ENCODE measurements at regions not wholly inside any gene's neighbourhood (a gene's known extent, or its start where the extent isn't known, plus 50 kb on each side); places are given as distances from the start of the nearest gene placed in this dataset.

DNA sequence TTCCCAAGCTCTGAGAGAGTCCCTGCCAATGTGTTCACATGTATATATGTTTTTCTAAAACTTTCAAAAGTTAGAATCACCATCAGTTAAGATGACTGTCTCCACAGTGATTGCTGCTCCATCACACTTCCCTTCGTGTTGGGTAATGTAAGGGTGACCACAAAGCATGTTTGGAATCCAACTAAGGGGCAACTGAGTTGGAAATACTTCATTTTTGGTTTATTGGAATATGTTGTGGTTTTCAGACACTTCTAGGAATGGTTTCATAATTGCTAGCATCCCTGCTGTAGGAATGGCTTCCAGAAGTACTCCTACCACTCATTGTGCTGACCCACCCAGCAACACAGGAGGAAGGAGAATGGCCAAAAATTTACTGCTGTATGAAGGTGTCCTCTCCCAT is 212.5 kb upstream of the GULP1 start:
- no peak for FAIRE-seq
- no peaks in the 10 kb centered on the region for H3K79me2 ChIP-seq (ENCODE audit: control insufficient read depth in 1 of 2, insufficient read depth in 2 of 2, low read length in 2 of 2)
- H3K36me3 ChIP-seq (ENCODE audit: control insufficient read depth in 2 of 4, insufficient read depth in 4 of 4, low read length in 3 of 4): no peaks in the 10 kb centered on the region
- H3K27ac ChIP-seq (ENCODE audit: low read depth, low read length): no peak overlapping the region
- H2BK12ac ChIP-seq (ENCODE audit: low read depth, low read length): no peak overlapping the region
- no peak overlapping the region for H4K8ac ChIP-seq (ENCODE audit: extremely low read depth, insufficient read depth, low read length)
- POLR2A ChIA-PET (ENCODE audit: partially characterized antibody): no interaction called here
- H3K4me1 ChIP-seq (replicated peaks in 1 of 4; ENCODE audit: control insufficient read depth in 3 of 4, insufficient read depth in 4 of 4, low read length in 3 of 4): no peaks in the 10 kb centered on the region
- DNase-seq (ENCODE audit: low read depth in 1 of 2, low spot score in 2 of 2): no peak
- H2BK5ac ChIP-seq (ENCODE audit: low read depth, low read length): no peak overlapping the region
- WGBS, 2 experiments (ENCODE audit: extremely low coverage in 1 of 2, insufficient coverage in 1 of 2, insufficient read length in 1 of 2, insufficient replicate concordance in 2 of 2, low coverage in 1 of 2, low lambda C conversion rate in 2 of 2, missing lambda C conversion rate in 1 of 2): 92% methylated on average over 1 of the region's 1 CpG; no CpG with 5 or more reads in 1 of the 2 experiments
- H2BK15ac ChIP-seq (ENCODE audit: low read length): no peak overlapping the region
- H3K14ac ChIP-seq (ENCODE audit: insufficient read length): no peak overlapping the region
- no peak overlapping the region for H3K56ac ChIP-seq (replicated peaks; ENCODE audit: insufficient read length, low read depth, low read length)
- no peak overlapping the region for H2AFZ ChIP-seq (ENCODE audit: low read length)
- no peak overlapping the region for H2BK120ac ChIP-seq (replicated peaks; ENCODE audit: low read depth, low read length)
- no peaks in the 10 kb centered on the region for H4K20me1 ChIP-seq (replicated peaks in 1 of 2; ENCODE audit: control insufficient read depth in 1 of 2, insufficient read depth in 2 of 2, low read length in 2 of 2)
- no peak overlapping the region for H4K5ac ChIP-seq (ENCODE audit: insufficient read length, low read depth, low read length)
- no peaks in the 10 kb centered on the region for H3K23me2 ChIP-seq (ENCODE audit: low read depth, low read length)
- H3K23ac ChIP-seq (ENCODE audit: insufficient read length): no peak overlapping the region
- CTCF ChIA-PET (ENCODE audit: partially characterized antibody): interaction anchor here (0.7 to 1.5 kb wide), 3 partner anchors 13 to 579 kb away, joined by 3 to 7 read pairs (median 3); no protein-coding TSS in a partner anchor
- no peak overlapping the region for H2AK5ac ChIP-seq (ENCODE audit: low read depth, low read length)
- no peak overlapping the region for H4K91ac ChIP-seq (replicated peaks; ENCODE audit: insufficient read length, low read length)
- H3K4ac ChIP-seq (replicated peaks; ENCODE audit: insufficient read length, low read depth, low read length): no peak overlapping the region
- no peak overlapping the region for H3K18ac ChIP-seq (ENCODE audit: extremely low read depth, low read length)
- no peak overlapping the region for H3K9ac ChIP-seq (replicated peaks in 1 of 4; ENCODE audit: extremely low read depth in 1 of 4, low read depth in 3 of 4, low read length in 3 of 4)
- no peaks in the 10 kb centered on the region; a peak in 1 of 4 replicates for H3K9me3 ChIP-seq (ENCODE audit: insufficient read depth in 2 of 2, low read depth in 1 of 2, low read length in 1 of 2)
- H2BK20ac ChIP-seq (ENCODE audit: low read length): no peak overlapping the region
- H3K4me3 ChIP-seq (ENCODE audit: extremely low read depth in 1 of 4, insufficient read depth in 2 of 4, low read depth in 3 of 4, low read length in 4 of 4): no peak overlapping the region
- H3K79me1 ChIP-seq (ENCODE audit: low read depth, low read length): no peaks in the 10 kb centered on the region
- no peaks in the 10 kb centered on the region for H3K27me3 ChIP-seq (replicated peaks in 1 of 4; ENCODE audit: control insufficient read depth in 3 of 4, extremely low read depth in 1 of 4, insufficient read depth in 3 of 4, low read length in 3 of 4)
- no peak overlapping the region for H3K4me2 ChIP-seq (ENCODE audit: insufficient read depth in 1 of 2, low read depth in 2 of 2, low read length in 2 of 2)
- TF ChIP-seq, protein P1, sequence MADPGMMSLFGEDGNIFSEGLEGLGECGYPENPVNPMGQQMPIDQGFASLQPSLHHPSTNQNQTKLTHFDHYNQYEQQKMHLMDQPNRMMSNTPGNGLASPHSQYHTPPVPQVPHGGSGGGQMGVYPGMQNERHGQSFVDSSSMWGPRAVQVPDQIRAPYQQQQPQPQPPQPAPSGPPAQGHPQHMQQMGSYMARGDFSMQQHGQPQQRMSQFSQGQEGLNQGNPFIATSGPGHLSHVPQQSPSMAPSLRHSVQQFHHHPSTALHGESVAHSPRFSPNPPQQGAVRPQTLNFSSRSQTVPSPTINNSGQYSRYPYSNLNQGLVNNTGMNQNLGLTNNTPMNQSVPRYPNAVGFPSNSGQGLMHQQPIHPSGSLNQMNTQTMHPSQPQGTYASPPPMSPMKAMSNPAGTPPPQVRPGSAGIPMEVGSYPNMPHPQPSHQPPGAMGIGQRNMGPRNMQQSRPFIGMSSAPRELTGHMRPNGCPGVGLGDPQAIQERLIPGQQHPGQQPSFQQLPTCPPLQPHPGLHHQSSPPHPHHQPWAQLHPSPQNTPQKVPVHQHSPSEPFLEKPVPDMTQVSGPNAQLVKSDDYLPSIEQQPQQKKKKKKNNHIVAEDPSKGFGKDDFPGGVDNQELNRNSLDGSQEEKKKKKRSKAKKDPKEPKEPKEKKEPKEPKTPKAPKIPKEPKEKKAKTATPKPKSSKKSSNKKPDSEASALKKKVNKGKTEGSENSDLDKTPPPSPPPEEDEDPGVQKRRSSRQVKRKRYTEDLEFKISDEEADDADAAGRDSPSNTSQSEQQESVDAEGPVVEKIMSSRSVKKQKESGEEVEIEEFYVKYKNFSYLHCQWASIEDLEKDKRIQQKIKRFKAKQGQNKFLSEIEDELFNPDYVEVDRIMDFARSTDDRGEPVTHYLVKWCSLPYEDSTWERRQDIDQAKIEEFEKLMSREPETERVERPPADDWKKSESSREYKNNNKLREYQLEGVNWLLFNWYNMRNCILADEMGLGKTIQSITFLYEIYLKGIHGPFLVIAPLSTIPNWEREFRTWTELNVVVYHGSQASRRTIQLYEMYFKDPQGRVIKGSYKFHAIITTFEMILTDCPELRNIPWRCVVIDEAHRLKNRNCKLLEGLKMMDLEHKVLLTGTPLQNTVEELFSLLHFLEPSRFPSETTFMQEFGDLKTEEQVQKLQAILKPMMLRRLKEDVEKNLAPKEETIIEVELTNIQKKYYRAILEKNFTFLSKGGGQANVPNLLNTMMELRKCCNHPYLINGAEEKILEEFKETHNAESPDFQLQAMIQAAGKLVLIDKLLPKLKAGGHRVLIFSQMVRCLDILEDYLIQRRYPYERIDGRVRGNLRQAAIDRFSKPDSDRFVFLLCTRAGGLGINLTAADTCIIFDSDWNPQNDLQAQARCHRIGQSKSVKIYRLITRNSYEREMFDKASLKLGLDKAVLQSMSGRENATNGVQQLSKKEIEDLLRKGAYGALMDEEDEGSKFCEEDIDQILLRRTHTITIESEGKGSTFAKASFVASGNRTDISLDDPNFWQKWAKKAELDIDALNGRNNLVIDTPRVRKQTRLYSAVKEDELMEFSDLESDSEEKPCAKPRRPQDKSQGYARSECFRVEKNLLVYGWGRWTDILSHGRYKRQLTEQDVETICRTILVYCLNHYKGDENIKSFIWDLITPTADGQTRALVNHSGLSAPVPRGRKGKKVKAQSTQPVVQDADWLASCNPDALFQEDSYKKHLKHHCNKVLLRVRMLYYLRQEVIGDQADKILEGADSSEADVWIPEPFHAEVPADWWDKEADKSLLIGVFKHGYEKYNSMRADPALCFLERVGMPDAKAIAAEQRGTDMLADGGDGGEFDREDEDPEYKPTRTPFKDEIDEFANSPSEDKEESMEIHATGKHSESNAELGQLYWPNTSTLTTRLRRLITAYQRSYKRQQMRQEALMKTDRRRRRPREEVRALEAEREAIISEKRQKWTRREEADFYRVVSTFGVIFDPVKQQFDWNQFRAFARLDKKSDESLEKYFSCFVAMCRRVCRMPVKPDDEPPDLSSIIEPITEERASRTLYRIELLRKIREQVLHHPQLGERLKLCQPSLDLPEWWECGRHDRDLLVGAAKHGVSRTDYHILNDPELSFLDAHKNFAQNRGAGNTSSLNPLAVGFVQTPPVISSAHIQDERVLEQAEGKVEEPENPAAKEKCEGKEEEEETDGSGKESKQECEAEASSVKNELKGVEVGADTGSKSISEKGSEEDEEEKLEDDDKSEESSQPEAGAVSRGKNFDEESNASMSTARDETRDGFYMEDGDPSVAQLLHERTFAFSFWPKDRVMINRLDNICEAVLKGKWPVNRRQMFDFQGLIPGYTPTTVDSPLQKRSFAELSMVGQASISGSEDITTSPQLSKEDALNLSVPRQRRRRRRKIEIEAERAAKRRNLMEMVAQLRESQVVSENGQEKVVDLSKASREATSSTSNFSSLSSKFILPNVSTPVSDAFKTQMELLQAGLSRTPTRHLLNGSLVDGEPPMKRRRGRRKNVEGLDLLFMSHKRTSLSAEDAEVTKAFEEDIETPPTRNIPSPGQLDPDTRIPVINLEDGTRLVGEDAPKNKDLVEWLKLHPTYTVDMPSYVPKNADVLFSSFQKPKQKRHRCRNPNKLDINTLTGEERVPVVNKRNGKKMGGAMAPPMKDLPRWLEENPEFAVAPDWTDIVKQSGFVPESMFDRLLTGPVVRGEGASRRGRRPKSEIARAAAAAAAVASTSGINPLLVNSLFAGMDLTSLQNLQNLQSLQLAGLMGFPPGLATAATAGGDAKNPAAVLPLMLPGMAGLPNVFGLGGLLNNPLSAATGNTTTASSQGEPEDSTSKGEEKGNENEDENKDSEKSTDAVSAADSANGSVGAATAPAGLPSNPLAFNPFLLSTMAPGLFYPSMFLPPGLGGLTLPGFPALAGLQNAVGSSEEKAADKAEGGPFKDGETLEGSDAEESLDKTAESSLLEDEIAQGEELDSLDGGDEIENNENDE (IDR thresholded peaks at IDR 0.05; ENCODE audit: insufficient replicate concordance, low read length): no peak

Measured in H1 (cell line).